ENCODE measurements at regions not wholly inside any gene's neighbourhood (a gene's known extent, or its start where the extent isn't known, plus 50 kb on each side); places are given as distances from the start of the nearest gene placed in this dataset.

DNA sequence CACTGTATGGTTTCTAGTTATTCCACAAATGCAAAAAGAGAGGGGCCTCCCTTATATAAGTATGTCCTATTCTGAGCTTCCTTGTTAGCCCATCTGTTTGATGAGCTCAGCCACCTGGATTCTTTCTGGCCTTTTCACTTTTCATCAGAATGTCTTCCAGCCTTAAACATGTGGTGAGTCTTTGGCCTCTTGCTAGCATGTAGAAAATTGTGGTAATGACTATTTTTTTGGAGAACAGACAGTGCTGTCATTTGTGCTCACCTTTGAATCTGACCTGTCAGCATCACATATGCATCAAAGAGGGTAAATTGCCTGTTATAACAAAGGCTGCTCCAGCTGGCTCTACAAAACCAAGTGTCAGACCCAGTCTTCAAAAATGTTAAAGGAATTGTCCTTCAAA lies 558.7 kb downstream of the RAB38 start:
- Histone ChIP-seq H3K27me3 (no peaks in the 10 kb centered on the region), H3K4me1 (no peaks in the 10 kb centered on the region), H3K4me3 (no peak overlapping the region), H3K9me3 (no peaks in the 10 kb centered on the region), H3K36me3 (no peaks in the 10 kb centered on the region), H3K27ac (no peak overlapping the region)
- no peak for DNase-seq
- TF ChIP-seq, protein P1, sequence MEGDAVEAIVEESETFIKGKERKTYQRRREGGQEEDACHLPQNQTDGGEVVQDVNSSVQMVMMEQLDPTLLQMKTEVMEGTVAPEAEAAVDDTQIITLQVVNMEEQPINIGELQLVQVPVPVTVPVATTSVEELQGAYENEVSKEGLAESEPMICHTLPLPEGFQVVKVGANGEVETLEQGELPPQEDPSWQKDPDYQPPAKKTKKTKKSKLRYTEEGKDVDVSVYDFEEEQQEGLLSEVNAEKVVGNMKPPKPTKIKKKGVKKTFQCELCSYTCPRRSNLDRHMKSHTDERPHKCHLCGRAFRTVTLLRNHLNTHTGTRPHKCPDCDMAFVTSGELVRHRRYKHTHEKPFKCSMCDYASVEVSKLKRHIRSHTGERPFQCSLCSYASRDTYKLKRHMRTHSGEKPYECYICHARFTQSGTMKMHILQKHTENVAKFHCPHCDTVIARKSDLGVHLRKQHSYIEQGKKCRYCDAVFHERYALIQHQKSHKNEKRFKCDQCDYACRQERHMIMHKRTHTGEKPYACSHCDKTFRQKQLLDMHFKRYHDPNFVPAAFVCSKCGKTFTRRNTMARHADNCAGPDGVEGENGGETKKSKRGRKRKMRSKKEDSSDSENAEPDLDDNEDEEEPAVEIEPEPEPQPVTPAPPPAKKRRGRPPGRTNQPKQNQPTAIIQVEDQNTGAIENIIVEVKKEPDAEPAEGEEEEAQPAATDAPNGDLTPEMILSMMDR (IDR thresholded peaks at IDR 0.05), result no peak
- no peak for TF ChIP-seq POLR2A (IDR thresholded peaks at IDR 0.05)

DNA sequence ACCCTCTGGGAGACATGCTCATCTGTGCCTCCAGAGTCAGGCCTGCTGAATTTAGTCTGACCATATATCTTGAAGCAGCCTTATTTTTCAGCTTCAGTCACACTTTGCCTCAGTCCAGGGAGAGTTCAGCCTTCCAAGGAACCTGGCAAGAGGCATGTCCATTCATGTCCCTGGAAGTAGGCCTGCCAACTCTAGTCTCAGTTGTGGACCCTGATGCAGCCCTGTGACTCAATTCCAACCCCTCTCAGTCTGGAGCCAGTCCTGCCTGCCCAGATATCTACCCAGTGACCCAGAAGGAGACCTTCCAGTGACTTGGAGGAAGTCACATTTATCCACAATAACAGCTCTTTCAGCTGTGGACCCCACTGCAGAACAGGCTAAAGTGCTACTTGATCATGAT lies 566.6 kb downstream of the TMEM135 start:
- no peak for TF ChIP-seq POLR2A (IDR thresholded peaks at IDR 0.05)
- Histone ChIP-seq H3K4me3 (no peak overlapping the region), H3K36me3 (no peaks in the 10 kb centered on the region), H3K9me3 (no peaks in the 10 kb centered on the region), H3K4me1 (no peaks in the 10 kb centered on the region), H3K27ac (no peak overlapping the region), H3K27me3 (no peaks in the 10 kb centered on the region)
- DNase-seq, result no peak

DNA sequence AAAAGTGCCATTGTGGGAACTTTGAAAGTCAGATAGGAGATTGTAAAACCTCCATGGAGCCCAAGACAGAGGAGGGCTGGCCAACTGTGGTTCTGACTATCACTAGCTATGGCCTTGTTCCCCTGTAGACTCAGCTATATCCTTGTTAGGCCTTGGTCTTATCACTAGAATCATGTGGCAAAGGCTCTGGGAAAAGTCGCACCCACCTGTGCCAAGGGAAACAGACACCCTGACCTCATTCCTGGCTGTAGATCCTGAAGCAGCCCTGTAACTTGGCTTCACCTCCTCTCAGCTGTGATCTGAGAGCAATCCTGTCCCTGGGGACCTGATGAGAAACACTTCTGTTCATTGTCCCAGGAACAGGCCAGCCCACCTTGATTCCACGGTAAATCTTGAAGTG lies 566.2 kb downstream of the TMEM135 start:
- no peak overlapping the region for H3K27ac ChIP-seq
- peak in 1 of 3 donors; percentile 45 for DNase-seq
- no peak overlapping the region for H3K4me3 ChIP-seq
- TF ChIP-seq, protein P1 (IDR thresholded peaks at IDR 0.05), result no peak
- TF ChIP-seq POLR2A (IDR thresholded peaks at IDR 0.05), result no peak
- H3K36me3 ChIP-seq, result no peaks in the 10 kb centered on the region
- no peaks in the 10 kb centered on the region for H3K9me3 ChIP-seq
- no peaks in the 10 kb centered on the region for H3K27me3 ChIP-seq
- no peaks in the 10 kb centered on the region for H3K4me1 ChIP-seq

DNA sequence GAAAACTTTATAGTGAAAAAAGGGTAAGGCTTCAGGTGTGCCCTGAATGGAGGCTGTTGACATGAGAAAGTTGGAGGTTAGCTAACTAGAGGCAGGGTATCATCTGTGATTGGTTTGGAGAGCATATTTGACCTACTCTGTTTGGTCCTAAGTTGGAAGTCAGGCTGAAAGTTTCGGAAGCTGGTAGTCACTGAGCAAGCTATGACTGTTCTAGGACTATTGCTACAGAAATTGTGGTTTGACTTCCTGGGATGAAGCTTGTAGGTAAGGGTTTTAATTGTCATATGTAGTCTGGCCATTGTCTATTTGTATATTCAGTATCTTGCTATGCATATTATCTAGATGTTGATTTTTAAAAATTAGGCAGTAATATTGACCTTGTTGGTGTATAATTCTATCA lies 565.0 kb downstream of the TMEM135 start:
- no peaks in the 10 kb centered on the region for H3K36me3 ChIP-seq
- H3K9me3 ChIP-seq, result no peaks in the 10 kb centered on the region
- H3K4me3 ChIP-seq, result no peak overlapping the region
- no peaks in the 10 kb centered on the region for H3K4me1 ChIP-seq
- TF ChIP-seq, protein P1 (IDR thresholded peaks at IDR 0.05), result no peak
- no peak for TF ChIP-seq POLR2A (IDR thresholded peaks at IDR 0.05)
- H3K27me3 ChIP-seq, result no peaks in the 10 kb centered on the region
- no peak overlapping the region for H3K27ac ChIP-seq
- DNase-seq, result no peak

- no peaks in the 10 kb centered on the region for H3K36me3 ChIP-seq
- no peaks in the 10 kb centered on the region for H3K27me3 ChIP-seq
- DNase-seq, result no peak
- no peaks in the 10 kb centered on the region for H3K9me3 ChIP-seq
- no peak overlapping the region for H3K27ac ChIP-seq
- no peak overlapping the region for H3K4me3 ChIP-seq
- no peak for TF ChIP-seq POLR2A (IDR thresholded peaks at IDR 0.05)
- TF ChIP-seq, protein P1 (IDR thresholded peaks at IDR 0.05), result no peak
- no peaks in the 10 kb centered on the region for H3K4me1 ChIP-seq
Measured at GRCh38 chr11:87600938-87601337, 563.2 kb downstream of the TMEM135 start.

DNA sequence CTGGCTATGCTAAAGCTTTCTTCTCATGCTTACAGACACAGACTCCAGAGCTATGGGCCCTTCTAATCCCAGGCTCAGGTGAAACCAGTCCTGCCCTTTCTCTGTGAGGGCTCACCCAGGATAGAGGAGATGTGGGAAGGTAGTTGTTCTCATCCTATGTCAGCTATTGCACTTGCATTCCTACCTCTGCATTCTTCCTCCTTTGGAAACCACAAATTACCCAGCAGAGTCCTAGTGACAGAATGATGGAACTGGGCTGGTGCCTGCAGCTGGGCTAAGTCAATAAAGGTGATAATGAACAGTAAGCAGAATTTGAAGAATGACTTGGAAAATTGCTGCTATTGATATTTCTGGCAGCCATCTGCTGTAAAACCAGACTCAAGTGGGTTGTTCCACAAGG lies 560.0 kb downstream of the TMEM135 start:
- Histone ChIP-seq H3K4me3 (no peak overlapping the region), H3K36me3 (no peaks in the 10 kb centered on the region), H3K9me3 (no peaks in the 10 kb centered on the region), H3K27ac (no peak overlapping the region), H3K27me3 (no peaks in the 10 kb centered on the region), H3K4me1 (no peaks in the 10 kb centered on the region)
- TF ChIP-seq, protein P1 (IDR thresholded peaks at IDR 0.05), result no peak
- no peak for TF ChIP-seq POLR2A (IDR thresholded peaks at IDR 0.05)
- DNase-seq, result no peak

Data from Peyer's patch (tissue), 4 donors.